ENCODE measurements at regions not wholly inside any gene's neighbourhood (a gene's known extent, or its start where the extent isn't known, plus 50 kb on each side); places are given as distances from the start of the nearest gene placed in this dataset.
"Not testable (repeated sequence)": the region's sequence is repeated elsewhere in the genome, so short reads cannot be mapped to it uniquely, and the experiment has no call there.

DNA sequence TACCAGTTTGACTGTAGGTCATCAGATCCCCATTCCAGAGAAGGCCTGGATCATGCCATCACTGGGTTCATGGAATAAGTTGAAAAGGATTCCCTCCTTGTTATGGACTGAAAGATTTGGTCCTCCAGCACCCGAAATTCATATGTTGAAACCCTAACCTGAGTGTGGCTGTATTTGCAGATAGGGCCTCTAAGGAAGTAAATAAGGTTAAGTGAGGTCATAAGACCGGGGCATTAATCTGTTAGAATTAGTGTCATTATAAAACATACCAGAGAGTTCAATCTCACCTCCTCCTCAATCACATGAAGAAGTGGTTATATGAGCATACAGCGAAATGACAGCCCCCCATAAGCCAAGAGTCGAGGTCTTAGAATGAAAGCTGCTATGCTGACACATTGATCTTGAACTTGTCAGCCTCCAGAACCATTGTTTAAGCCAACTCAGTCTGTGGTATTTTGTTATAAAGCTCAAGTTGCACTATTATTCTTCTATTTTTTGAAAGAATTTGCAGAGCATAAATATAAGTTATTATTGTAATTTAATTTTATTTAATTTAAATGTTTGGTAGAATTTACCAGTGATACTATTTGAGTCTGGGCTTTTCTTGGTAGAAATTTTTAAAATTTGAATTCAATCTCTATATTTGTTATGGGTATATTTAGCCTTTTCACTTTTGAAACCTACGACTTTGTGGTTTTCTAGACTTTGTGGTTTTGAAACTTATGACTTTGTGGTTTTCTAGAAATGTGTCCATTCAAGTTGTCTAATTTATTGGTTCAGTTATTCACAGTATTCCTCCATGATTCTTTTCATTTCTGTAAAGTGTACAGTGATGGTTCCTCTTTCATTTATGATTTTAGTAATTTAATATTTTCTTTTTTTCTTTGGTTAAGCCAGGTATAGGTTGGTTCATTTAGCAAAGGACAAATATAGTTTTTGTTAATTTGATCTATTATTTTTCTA lies 1206.7 kb upstream of the CDH2 start:
- TF ChIP-seq, protein P1, sequence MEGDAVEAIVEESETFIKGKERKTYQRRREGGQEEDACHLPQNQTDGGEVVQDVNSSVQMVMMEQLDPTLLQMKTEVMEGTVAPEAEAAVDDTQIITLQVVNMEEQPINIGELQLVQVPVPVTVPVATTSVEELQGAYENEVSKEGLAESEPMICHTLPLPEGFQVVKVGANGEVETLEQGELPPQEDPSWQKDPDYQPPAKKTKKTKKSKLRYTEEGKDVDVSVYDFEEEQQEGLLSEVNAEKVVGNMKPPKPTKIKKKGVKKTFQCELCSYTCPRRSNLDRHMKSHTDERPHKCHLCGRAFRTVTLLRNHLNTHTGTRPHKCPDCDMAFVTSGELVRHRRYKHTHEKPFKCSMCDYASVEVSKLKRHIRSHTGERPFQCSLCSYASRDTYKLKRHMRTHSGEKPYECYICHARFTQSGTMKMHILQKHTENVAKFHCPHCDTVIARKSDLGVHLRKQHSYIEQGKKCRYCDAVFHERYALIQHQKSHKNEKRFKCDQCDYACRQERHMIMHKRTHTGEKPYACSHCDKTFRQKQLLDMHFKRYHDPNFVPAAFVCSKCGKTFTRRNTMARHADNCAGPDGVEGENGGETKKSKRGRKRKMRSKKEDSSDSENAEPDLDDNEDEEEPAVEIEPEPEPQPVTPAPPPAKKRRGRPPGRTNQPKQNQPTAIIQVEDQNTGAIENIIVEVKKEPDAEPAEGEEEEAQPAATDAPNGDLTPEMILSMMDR (IDR thresholded peaks at IDR 0.05; ENCODE audit: insufficient read depth, low read length, poor library complexity, severe bottlenecking), result no peak
- H3K36me3 ChIP-seq (ENCODE audit: control insufficient read depth, insufficient read depth, low read length), result no peaks in the 10 kb centered on the region
- no peak for DNase-seq (ENCODE audit: extremely low read depth, insufficient read length)

DNA sequence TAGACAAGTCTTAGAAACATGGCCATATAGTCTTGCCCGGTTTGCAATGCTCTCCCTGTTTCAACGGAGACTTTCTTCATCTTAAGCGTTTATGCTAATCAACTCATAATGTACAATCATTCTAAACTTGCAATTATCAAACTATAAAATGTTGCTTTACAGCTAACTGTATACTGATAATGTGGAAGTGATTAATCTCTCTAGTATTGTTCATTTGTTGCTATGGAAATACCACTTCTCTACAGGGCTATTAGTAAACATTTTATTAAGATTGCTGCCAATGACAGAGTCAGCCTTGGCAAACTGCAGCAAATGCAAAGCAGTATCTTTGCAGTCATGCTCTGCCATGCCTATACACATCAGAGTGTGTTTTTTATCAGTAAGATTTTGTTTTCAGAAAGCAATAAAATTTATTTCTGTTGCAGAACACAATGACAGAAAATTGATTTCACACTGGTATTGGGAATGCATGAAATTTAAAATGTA lies 1201.8 kb upstream of the CDH2 start:
- H3K36me3 ChIP-seq (ENCODE audit: control insufficient read depth, insufficient read depth, low read length), result no peaks in the 10 kb centered on the region
- TF ChIP-seq, protein P1 (IDR thresholded peaks at IDR 0.05; ENCODE audit: insufficient read depth, low read length, poor library complexity, severe bottlenecking), result no peak
- no peak overlapping the region for H3K4me3 ChIP-seq (replicated peaks; ENCODE audit: low read depth, low read length)
- no peak for DNase-seq (ENCODE audit: extremely low read depth, insufficient read length)
- H3K27me3 ChIP-seq (replicated peaks; ENCODE audit: control insufficient read depth, insufficient read depth, low read length), result no peaks in the 10 kb centered on the region

More for the DNA sequence above, 1206.7 kb upstream of the CDH2 start:
- Histone ChIP-seq H3K27me3 (replicated peaks; ENCODE audit: control insufficient read depth, insufficient read depth, low read length) (no peaks in the 10 kb centered on the region), H3K4me3 (replicated peaks; ENCODE audit: low read depth, low read length) (no peak overlapping the region)

DNA sequence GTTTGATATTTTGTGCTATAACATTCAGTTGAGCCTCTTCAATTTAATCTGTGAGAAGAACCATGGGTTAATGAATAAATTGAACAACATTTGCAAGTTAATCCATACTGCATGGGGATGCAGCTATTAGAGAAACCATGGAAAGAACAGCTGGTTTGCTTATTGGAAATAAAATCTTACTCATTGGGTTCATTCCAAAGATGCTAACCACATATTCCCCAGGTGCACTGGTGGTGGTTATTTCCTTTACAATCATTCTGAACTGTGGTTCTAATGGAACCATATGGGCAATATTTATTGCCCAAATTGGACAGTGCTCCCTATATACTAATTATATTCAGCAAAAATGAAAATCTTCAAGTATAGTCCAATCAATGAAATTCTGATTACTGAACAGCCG lies 1200.4 kb upstream of the CDH2 start:
- DNase-seq (ENCODE audit: extremely low read depth, insufficient read length), result no peak
- H3K27me3 ChIP-seq (replicated peaks; ENCODE audit: control insufficient read depth, insufficient read depth, low read length), result no peaks in the 10 kb centered on the region
- TF ChIP-seq, protein P1 (IDR thresholded peaks at IDR 0.05; ENCODE audit: insufficient read depth, low read length, poor library complexity, severe bottlenecking), result no peak

DNA sequence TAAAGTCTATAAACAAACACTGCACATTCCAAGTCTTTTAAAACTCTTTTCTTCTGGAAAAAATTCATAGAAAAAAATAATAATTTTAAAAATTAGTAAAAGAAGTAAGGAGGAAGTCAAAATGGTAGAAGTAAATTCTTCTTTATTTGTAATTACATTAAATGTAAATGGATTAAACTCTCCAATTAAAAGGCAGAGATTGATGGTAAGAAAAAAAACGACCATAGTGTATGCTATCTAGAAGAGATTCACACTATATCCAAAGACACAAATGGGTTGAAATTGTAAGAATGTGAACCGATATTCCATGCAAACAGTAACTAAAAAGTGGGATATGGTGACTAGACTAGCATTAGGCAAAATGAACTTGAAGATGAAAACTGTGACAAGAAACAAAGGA lies 1196.1 kb upstream of the CDH2 start:
- TF ChIP-seq, protein P1 (IDR thresholded peaks at IDR 0.05; ENCODE audit: insufficient read depth, low read length, poor library complexity, severe bottlenecking), result no peak
- no peak for DNase-seq (ENCODE audit: extremely low read depth, insufficient read length)

More for the DNA sequence above, 1200.4 kb upstream of the CDH2 start:
- H3K4me3 ChIP-seq (replicated peaks; ENCODE audit: low read depth, low read length), result no peak overlapping the region
- no peaks in the 10 kb centered on the region for H3K36me3 ChIP-seq (ENCODE audit: control insufficient read depth, insufficient read depth, low read length)

DNA sequence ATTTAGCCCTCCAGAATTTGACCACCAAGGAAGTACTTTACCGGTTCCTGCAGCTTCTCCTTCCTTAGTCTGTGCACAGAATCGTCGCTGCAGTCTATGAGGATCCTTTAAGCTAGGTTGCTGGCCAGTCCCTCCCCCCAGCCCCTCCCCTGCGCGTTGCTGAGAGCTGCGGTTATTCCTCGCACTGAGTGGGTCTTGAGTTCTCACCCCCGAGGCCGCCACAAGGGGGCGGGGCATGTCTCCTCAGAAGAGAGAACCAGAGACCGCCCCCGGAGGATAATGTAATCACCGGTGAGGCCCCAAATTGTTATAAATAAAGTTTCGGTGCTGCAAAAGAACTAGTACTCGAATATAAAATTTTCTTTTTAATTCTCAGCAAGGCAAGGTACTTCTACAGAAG lies 1184.9 kb upstream of the CDH2 start:
- DNase-seq (ENCODE audit: extremely low read depth, insufficient read length), result no peak

More for the DNA sequence above, 1196.1 kb upstream of the CDH2 start:
- H3K27me3 ChIP-seq (replicated peaks; ENCODE audit: control insufficient read depth, insufficient read depth, low read length), result no peaks in the 10 kb centered on the region
- H3K36me3 ChIP-seq (ENCODE audit: control insufficient read depth, insufficient read depth, low read length), result no peaks in the 10 kb centered on the region
- no peak overlapping the region for H3K4me3 ChIP-seq (replicated peaks; ENCODE audit: low read depth, low read length)

DNA sequence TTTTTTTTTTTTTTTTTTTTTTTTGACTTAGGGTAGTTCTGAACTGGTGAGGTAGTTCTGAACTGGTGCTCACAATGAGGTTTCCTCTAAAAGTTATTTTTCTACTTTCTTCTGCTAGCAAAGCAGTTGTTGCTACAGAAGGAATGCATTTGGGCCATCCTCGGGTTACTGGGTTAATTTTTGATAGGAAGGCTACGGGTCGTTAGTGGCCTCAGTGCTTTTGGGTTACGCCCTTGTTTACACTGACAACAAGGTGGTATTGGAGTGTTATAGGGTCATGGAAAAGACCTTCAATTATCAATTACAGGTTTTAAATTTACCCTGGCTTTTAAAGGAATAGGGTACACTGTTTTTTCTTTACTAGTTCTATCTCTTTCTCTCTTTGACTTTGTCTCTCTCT lies 1183.7 kb upstream of the CDH2 start:
- not testable (repeated sequence) for H3K4me3 ChIP-seq (replicated peaks; ENCODE audit: low read depth, low read length); H3K36me3 ChIP-seq (ENCODE audit: control insufficient read depth, insufficient read depth, low read length); H3K27me3 ChIP-seq (replicated peaks; ENCODE audit: control insufficient read depth, insufficient read depth, low read length); DNase-seq (ENCODE audit: extremely low read depth, insufficient read length)

More for the DNA sequence above, 1184.9 kb upstream of the CDH2 start:
- Histone ChIP-seq H3K27me3 (replicated peaks; ENCODE audit: control insufficient read depth, insufficient read depth, low read length) (no peaks in the 10 kb centered on the region), H3K4me3 (replicated peaks; ENCODE audit: low read depth, low read length) (no peak overlapping the region), H3K36me3 (ENCODE audit: control insufficient read depth, insufficient read depth, low read length) (no peaks in the 10 kb centered on the region)
- TF ChIP-seq, protein P1 (IDR thresholded peaks at IDR 0.05; ENCODE audit: insufficient read depth, low read length, poor library complexity, severe bottlenecking), result no peak

DNA sequence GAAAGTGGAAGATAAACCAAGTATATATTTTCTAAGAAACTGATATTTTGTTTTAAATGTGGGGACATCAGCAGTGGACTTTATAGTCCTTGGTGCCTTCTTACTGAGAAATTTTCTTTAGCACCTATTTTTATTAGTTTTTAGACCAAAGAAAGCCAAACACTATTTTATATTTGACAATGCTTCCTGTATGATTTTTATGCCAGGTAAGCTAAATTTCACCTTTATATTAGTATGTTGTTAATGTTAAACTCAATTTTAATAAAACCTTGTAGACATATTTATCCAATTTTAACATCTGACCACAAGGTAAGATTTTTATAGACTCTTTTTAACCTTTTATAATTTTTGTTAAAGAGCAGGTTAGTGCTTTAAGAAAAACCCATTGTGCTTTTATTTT lies 1182.3 kb upstream of the CDH2 start:
- H3K36me3 ChIP-seq (ENCODE audit: control insufficient read depth, insufficient read depth, low read length); DNase-seq (ENCODE audit: extremely low read depth, insufficient read length): not testable (repeated sequence)

More for the DNA sequence above, 1182.3 kb upstream of the CDH2 start:
- not testable (repeated sequence) for H3K27me3 ChIP-seq (replicated peaks; ENCODE audit: control insufficient read depth, insufficient read depth, low read length); H3K4me3 ChIP-seq (replicated peaks; ENCODE audit: low read depth, low read length)
